Activated naive CD4-positive, alpha-beta T cell treated with anti-CD3 and anti-CD28 coated beads, Interleukin-2, amount 50 U/mL, for 16 hours (primary cell): ENCODE measurements at regions not wholly inside any gene's neighbourhood (a gene's known extent, or its start where the extent isn't known, plus 50 kb on each side); places are given as distances from the start of the nearest gene placed in this dataset.

Experiments
- DNase-seq: peaks from one replicate; pipeline ENCODE4 v3.0.0-alpha.2; 2020

DNA sequence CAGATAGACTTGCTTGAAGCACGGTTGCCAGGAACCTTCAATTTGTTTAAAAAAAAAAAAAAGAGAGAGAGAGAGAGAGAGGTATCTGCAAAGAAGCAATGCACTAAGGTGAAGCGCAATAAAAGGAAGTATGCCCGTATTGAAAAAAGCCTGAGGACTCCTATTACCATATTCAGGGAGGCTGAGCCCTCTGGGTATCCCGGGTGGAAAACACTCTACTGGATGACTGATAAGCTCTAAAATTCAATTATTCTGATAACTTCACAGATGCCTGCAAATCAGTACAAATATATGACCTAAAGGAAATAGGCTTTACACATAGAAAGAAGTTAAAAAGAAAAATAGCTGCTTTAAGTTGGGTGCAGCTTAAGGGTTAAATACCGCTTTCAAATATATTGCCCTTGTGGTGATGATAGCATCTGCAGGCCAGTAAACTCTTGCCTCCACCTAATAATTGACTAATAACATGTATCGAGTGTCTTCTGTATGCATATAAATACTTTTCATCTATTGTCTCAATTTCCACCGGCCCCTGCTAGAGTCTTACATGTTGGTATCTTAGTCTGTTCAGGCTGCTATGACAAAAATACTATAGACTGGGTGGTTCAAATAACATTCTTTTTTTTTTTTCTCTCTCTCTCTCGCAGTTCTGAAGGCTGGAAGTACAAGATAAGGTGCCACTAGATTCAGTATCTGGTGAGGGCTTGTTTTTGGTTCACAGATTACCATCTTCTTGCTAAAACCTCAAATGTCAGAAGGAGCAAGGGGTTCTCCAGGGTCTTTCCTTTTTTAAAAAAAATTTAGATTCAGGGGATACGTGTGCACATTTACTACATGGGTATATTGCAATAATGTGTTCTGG, 187.4 kb upstream of the JARID2 start:
- no peak for DNase-seq

GRCh38 chr6:15061180-15061641, 184.7 kb upstream of the JARID2 start:
- DNase-seq: no peak

- DNase-seq: no peak
Observed at GRCh38 chr6:15061908-15062515, 183.9 kb upstream of the JARID2 start.

DNA sequence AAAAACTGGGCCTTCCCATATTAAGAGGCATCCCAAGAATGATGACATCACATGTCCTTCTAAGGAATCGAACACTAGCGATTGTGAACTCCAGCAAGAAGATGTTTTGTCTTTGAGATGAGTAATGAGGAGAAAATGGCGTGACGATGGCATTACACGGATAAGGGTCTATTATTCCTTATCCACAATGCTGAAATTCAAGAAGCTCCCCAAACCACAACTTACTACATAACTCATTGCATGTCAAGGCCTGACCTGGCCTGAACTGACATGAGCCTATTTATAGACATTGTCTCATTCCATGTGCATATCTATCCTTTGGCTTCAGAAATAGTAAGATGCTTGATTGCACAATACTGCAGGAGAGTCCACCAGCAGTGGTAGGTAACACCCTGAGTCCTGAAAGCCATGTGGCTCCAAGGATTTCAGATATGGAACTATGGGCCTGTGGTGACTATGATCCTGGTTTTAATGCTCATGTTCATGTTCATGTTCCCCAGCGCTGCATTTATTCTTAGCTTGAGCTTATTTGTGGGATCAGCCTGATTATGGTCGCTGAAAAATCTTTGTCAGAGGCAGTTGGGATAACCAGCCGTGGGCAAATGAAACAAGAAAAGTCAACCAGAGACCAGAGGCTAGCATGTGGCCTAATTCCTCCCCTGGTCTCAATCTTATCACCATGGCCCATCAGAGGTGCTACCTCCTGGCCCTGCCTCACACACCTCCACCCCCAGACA, 183.2 kb upstream of the JARID2 start:
- DNase-seq: no peak

GRCh38 chr6:15063253-15063853, 182.5 kb upstream of the JARID2 start:
- DNase-seq: no peak

GRCh38 chr6:15065261-15065989, 180.4 kb upstream of the JARID2 start:
- DNase-seq: no peak

- DNase-seq: no peak
Observed at GRCh38 chr6:15066089-15066758, 179.6 kb upstream of the JARID2 start.

GRCh38 chr6:15073344-15073789, 172.5 kb upstream of the JARID2 start:
- no peak for DNase-seq

GRCh38 chr6:15073883-15074465, 171.9 kb upstream of the JARID2 start:
- DNase-seq: no peak

DNA sequence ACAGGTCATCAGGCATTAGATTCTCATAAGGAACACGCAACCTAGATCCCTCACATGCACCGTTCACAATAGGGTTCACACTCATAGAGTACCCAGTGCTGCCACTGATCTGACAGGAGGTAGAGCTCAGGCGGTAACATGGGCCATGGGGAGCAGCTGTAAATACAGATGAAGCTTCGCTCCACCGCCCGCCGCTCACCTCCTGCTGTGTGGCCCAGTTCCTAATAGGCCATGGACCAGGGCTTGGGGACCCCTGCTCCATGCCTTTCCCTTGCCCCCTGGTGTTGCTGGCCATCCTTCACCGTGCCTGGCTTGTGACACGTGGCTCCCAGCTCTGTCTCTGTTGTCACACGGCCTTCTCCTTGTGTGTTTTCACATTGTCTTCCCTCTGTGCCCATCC, 171.1 kb upstream of the JARID2 start:
- no peak for DNase-seq

- no peak for DNase-seq
Observed at GRCh38 chr6:15076565-15076964, 169.3 kb upstream of the JARID2 start.

DNA sequence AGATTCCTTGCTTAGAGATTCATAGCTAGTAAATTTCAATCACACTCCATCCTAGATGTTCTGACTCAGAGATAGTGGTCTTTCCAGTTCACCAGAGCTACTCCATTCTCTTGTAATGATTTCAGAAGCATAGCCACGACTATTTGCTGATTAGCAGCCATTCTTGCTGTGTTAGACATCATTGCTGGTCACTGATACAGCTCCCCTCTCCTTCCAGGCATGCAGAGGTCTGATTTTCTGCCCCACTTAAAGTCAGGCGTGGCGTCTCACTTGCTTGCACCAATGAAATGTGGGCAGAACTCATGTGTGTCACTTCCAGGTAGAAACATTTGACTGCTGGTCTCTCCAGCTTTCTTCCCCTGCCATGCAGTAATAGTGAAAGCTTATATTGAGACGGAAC, 168.9 kb upstream of the JARID2 start:
- DNase-seq: no peak

- no peak for DNase-seq
Observed at GRCh38 chr6:15077961-15078360, 167.9 kb upstream of the JARID2 start.

- no peak for DNase-seq
Observed at GRCh38 chr6:15079288-15079817, 166.5 kb upstream of the JARID2 start.

- no peak for DNase-seq
Observed at GRCh38 chr6:15080895-15081294, 165.0 kb upstream of the JARID2 start.

DNA sequence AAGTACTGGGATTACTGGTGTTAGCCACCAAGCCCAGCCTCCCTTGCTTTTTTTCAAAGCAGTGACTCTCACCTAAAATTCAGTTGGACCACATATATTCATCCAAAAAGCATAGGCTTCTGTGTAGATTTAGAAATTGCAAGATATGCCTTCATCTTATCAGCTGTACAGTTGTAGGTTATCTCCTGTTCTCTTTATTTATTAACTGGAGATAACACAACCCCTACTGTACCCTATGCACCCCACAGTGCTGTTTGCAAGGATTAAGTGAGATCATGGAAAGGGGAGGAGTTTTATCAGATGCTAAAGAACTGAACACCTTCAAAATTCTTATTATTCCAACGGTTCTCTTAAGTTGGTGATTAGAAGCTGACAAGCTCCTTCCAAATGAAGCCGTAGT, 164.4 kb upstream of the JARID2 start:
- no peak for DNase-seq

- no peak for DNase-seq
Observed at GRCh38 chr6:15082708-15083107, 163.2 kb upstream of the JARID2 start.

- DNase-seq: no peak
Observed at GRCh38 chr6:15086348-15087158, 159.3 kb upstream of the JARID2 start.

- no peak for DNase-seq
Observed at GRCh38 chr6:15087186-15087589, 158.7 kb upstream of the JARID2 start.

GRCh38 chr6:15088904-15089568, 156.8 kb upstream of the JARID2 start:
- DNase-seq: no peak
